ENCODE measurements at regions not wholly inside any gene's neighbourhood (a gene's known extent, or its start where the extent isn't known, plus 50 kb on each side); places are given as distances from the start of the nearest gene placed in this dataset.

- Mint-ChIP-seq H3K27ac (no peak overlapping the region), H3K4me1 (peaks cover 25% of the 10 kb centered on the region), H3K4me3 (no peak overlapping the region), H3K27me3 (peaks cover 25% of the 10 kb centered on the region), H3K9me3 (ENCODE audit: insufficient read depth) (peaks cover 4% of the 10 kb centered on the region)
- Histone ChIP-seq H2AFZ (ENCODE audit: insufficient read depth, low read depth, low read length, poor library complexity, severe bottlenecking) (no peak overlapping the region), H3K4me2 (replicated peaks; ENCODE audit: low read depth, low read length, poor library complexity, severe bottlenecking) (no peak overlapping the region), H4K20me1 (ENCODE audit: control insufficient read depth, insufficient read depth, low read length, poor library complexity, severe bottlenecking) (no peaks in the 10 kb centered on the region), H3K4me3 (ENCODE audit: control extremely low read depth in 1 of 5, extremely low read depth in 1 of 5, insufficient read depth in 1 of 5, low read depth in 2 of 5, low read length in 4 of 5) (no peak overlapping the region), H3K27me3 (replicated peaks in 1 of 4; ENCODE audit: control extremely low read depth in 1 of 4, control insufficient read depth in 3 of 4, insufficient read depth in 4 of 4, low read length in 3 of 4) (peaks cover 0 to 12% (median 5%) of the 10 kb centered on the region in 4 experiments), H3K9me3 (ENCODE audit: control extremely low read depth in 1 of 3, control insufficient read depth in 2 of 3, insufficient read depth in 1 of 3, low read length in 2 of 3) (peaks cover 0 to 3% (median 0%) of the 10 kb centered on the region in 3 donors), H3K4me1 (ENCODE audit: control insufficient read depth in 2 of 2, insufficient read depth in 2 of 2, low read length in 2 of 2) (peaks cover 9 to 19% of the 10 kb centered on the region in 2 donors), H3K9ac (ENCODE audit: low read length) (no peak overlapping the region), H3K36me3 (replicated peaks in 1 of 2; ENCODE audit: control extremely low read depth in 1 of 2, control insufficient read depth in 1 of 2, extremely low read depth in 1 of 2, insufficient read depth in 2 of 2, low read length in 1 of 2) (no peaks in the 10 kb centered on the region), H3K27ac (ENCODE audit: low read length in 2 of 2) (no peak overlapping the region), H3K79me2 (ENCODE audit: control insufficient read depth, insufficient read depth, low read length) (no peaks in the 10 kb centered on the region)
- no peak for TF ChIP-seq CTCF (IDR thresholded peaks at IDR 0.05)
- TF ChIP-seq EZH2 (IDR thresholded peaks at IDR 0.05; ENCODE audit: borderline replicate concordance, insufficient read depth, low read depth, low read length, poor library complexity, severe bottlenecking): no peak
- POLR2A ChIA-PET: interaction anchor here (0.6 kb wide), 1 partner anchor 321 kb away, joined by 4 read pairs; no protein-coding TSS in a partner anchor
- intact Hi-C loops (cut with micrococcal nuclease): no loop called here
- DNase-seq (no peak), ATAC-seq (ENCODE audit: low read depth) (no peak)
- CTCF ChIA-PET: no interaction called here
- 89% methylated on average over 2 of the region's 2 CpGs for WGBS (ENCODE audit: insufficient coverage)
Observed at GRCh38 chr3:187985647-187986046, 168.3 kb upstream of the LPP start.

DNA sequence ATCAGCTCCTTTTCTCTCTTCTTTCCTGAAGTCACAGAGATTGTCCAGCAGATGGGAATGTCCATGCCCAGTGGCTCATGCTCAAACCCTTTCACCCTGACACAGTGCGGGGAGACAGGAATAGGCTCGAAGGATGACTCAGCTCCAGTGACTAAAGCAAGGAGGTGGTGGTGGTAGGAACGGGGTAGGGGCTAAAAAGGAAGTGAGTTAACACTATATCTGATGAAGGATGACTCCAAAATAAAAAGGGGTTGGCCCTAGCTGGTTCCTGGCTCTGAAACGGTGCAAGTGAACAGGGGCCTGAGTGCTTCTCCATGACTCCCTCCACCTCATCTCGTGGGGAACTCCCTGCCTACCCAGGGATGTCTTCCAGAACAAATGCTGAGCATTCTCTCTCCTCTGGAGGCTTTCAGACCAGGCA lies 167.4 kb upstream of the LPP start:
- H3K4me1 Mint-ChIP-seq: peaks cover 17% of the 10 kb centered on the region
- H3K36me3 ChIP-seq (replicated peaks in 1 of 2; ENCODE audit: control extremely low read depth in 1 of 2, control insufficient read depth in 1 of 2, extremely low read depth in 1 of 2, insufficient read depth in 2 of 2, low read length in 1 of 2): no peaks in the 10 kb centered on the region
- H3K9me3 ChIP-seq (ENCODE audit: control extremely low read depth in 1 of 3, control insufficient read depth in 2 of 3, insufficient read depth in 1 of 3, low read length in 2 of 3): peaks cover 0 to 3% (median 0%) of the 10 kb centered on the region in 3 donors
- DNase-seq (no peak), ATAC-seq (ENCODE audit: low read depth) (no peak)
- intact Hi-C loops (cut with micrococcal nuclease): no loop called here
- no peak overlapping the region for H2AFZ ChIP-seq (ENCODE audit: insufficient read depth, low read depth, low read length, poor library complexity, severe bottlenecking)
- WGBS (ENCODE audit: insufficient coverage): 0% methylated on average over 1 of the region's 5 CpGs
- H3K4me3 ChIP-seq (ENCODE audit: control extremely low read depth in 1 of 5, extremely low read depth in 1 of 5, insufficient read depth in 1 of 5, low read depth in 2 of 5, low read length in 4 of 5): no peak overlapping the region
- peaks cover 7 to 18% of the 10 kb centered on the region in 2 donors for H3K4me1 ChIP-seq (ENCODE audit: control insufficient read depth in 2 of 2, insufficient read depth in 2 of 2, low read length in 2 of 2)
- TF ChIP-seq EZH2 (IDR thresholded peaks at IDR 0.05; ENCODE audit: borderline replicate concordance, insufficient read depth, low read depth, low read length, poor library complexity, severe bottlenecking) (no peak), CTCF (IDR thresholded peaks at IDR 0.05) (no peak)
- H3K27me3 ChIP-seq (replicated peaks in 1 of 4; ENCODE audit: control extremely low read depth in 1 of 4, control insufficient read depth in 3 of 4, insufficient read depth in 4 of 4, low read length in 3 of 4): peaks cover 0 to 12% (median 5%) of the 10 kb centered on the region in 4 experiments
- no peak overlapping the region for H3K4me3 Mint-ChIP-seq
- H3K9ac ChIP-seq (ENCODE audit: low read length): no peak overlapping the region
- no peaks in the 10 kb centered on the region for H4K20me1 ChIP-seq (ENCODE audit: control insufficient read depth, insufficient read depth, low read length, poor library complexity, severe bottlenecking)
- H3K9me3 Mint-ChIP-seq (ENCODE audit: insufficient read depth): peaks cover 4% of the 10 kb centered on the region
- H3K27ac ChIP-seq (ENCODE audit: low read length in 2 of 2): no peak overlapping the region
- CTCF ChIA-PET: no interaction called here
- no peaks in the 10 kb centered on the region for H3K79me2 ChIP-seq (ENCODE audit: control insufficient read depth, insufficient read depth, low read length)
- H3K4me2 ChIP-seq (replicated peaks; ENCODE audit: low read depth, low read length, poor library complexity, severe bottlenecking): no peak overlapping the region
- POLR2A ChIA-PET: no interaction called here
- H3K27ac Mint-ChIP-seq: no peak overlapping the region
- peaks cover 24% of the 10 kb centered on the region for H3K27me3 Mint-ChIP-seq

Data from B cell (primary cell).